ENCODE measurements at regions not wholly inside any gene's neighbourhood (a gene's known extent, or its start where the extent isn't known, plus 50 kb on each side); places are given as distances from the start of the nearest gene placed in this dataset.

DNA sequence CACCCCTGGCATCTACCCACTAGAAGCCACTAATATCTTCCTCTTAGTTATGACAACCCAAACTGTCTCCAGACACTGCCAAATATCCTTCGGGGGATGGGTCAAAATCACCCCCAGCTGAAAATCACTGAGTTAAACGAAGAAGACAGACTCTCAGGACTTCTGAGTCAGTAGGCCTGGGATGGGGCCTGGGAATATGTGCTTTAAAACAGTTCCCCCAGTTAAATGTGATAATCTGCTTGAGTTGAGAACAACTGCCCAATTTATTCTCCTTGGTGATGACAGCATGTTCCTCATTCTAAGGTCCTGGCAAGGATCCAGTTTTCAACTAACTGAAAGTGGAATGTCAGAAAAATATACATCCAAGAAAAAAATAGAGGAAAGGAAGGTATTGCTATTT lies 52.4 kb downstream of the CBLL2 start:
- no peak for DNase-seq

DNA sequence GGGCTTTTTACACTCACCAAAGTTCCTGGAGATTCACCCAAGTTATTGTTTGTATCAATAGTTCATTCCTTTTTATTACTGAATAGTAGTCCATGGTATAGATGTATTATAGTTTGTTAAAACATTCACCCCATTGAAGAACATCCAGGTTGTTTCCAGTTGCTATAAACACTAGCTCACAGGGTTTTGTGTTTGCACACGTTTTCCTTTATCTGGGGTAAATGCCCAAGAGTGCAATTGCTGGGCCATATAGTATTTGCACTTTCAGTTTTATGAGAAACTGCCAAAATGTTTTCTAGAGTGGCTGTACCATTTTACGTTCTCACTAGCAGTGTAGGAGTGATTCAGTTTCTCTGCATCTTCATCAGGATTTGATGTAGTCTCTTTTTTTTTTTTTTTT lies 57.1 kb downstream of the CBLL2 start:
- DNase-seq = no peak

DNA sequence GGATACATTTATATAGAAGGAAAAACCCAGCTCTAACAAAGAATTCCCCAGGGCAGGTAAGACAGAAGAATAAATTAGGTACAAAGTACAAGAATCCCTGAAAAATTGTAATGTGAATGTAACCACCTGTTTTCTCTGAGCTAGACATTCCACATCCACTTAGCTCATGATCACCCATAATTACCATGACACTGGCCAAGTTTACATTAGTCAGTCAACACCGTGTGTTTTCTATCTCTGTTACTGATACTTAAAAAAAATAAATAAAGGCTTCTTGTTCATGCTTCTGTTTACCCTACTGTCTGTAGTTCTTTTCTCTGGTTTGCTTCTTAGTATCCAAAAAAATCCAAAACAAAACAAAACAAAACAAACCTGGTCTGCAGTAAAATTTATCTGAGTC lies 66.0 kb downstream of the CBLL2 start:
- no peak for DNase-seq

GRCh38 chrX:22339459-22339858 lies 66.7 kb downstream of the CBLL2 start:
- DNase-seq = no peak

DNA sequence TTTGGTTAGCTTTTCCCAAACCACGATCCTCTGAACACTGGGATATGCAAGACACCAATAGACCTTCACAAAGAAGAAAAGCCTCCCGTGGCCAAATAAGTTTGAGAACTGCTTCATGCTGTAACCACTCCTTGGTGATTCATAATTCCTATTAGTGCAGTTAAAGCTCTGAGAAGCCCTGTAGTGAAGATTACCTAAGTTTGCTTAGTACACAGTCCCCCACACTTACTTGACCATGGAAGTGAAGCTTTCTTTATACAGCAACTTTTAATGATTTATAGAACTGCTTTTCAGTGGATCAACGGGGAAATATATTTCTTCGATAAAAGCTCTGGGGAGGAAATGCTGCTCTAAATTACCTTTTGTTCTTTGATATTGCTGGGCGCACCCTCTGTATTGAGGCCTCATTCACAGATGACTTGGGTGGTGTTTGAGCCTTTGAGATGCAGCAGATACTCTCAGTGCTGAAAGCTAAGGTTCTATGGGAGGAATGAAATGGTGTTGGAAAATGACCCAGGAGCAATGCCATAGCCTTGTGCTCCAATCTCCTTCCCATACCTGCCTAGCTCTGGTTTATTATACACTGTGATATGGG lies 67.4 kb downstream of the CBLL2 start:
- no peak for DNase-seq

GRCh38 chrX:22343192-22343591 lies 70.5 kb downstream of the CBLL2 start:
- DNase-seq = no peak

- DNase-seq = no peak
Observed at GRCh38 chrX:22345884-22346283, 73.2 kb downstream of the CBLL2 start.

- DNase-seq = no peak
Observed at GRCh38 chrX:22347491-22347890, 74.8 kb downstream of the CBLL2 start.

GRCh38 chrX:22349116-22349515 lies 76.4 kb downstream of the CBLL2 start:
- DNase-seq = no peak

DNA sequence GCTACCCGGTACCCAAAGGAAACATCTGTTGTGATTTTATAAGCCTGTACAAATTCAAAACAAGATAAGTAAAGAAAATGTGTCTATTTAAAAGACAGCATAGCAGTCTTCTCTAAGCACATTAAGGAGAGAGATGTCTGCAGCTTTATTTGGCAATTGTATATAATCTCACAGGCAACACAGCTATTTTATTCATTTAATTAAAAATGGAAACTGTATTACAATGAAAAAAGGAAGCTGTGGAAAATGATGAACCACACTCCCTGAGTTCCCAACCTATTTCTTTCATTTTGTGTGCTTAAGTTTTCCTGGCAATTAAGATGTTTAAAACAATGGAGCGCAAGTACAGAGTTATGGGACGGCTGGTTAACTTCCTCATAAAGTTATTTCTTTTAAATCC lies 78.4 kb downstream of the CBLL2 start:
- no peak for DNase-seq

DNA sequence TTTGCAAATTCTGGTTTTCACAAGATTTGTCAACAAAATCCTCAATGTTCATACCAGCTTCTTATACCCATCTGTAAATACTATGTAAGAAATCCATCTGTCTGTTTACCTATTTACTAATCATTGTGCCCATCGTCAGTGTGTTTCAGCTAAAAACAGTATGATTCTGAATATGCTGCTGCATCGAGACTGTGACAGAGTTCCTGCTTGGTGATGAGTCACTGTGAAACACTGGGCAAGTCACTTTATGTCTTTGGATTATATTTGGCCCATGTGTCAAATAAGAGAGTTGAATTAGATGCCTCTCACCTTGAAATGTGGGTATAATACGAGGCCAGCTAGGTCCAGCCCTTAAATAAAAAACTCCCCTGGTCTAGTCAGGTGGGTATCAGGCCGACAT lies 79.3 kb downstream of the CBLL2 start:
- DNase-seq = no peak

DNA sequence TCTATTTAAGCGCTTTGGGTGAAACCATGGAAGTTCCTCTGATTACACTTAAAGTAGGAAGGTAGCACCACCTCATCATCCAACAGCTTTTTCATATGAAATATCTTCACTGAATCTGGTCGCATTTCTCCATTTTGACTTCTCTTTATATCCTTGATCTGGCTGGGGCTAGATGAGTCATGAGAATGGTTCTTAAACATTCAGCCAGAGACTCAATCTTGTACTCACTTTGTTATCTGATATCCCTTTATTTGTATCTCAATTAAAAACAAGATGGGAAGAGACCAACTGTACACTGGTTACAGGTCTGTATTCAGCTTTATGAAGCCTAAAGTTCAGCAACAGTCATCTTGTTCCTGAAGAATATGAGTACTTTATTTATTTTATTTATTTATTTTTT lies 84.9 kb downstream of the CBLL2 start:
- no peak for DNase-seq

DNA sequence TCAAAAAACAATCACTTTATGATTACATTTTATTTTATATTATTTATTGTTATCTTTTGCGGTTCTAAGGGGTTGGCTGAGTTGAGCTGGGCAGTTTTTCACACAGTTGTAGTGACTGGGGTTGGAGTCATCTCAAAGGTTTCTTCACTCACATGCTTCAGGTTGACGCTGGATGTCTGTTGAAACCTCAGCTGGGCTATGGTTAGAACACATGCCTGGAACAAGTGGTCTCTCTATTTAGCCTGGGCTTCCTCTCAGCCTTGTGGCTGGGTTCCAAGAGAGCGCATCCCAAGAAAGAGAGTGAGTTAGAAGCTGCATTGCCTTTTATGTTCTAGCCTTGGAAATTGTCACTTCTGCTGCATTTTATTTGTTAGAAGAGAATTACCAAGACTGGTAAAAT lies 87.4 kb downstream of the CBLL2 start:
- DNase-seq = no peak

DNA sequence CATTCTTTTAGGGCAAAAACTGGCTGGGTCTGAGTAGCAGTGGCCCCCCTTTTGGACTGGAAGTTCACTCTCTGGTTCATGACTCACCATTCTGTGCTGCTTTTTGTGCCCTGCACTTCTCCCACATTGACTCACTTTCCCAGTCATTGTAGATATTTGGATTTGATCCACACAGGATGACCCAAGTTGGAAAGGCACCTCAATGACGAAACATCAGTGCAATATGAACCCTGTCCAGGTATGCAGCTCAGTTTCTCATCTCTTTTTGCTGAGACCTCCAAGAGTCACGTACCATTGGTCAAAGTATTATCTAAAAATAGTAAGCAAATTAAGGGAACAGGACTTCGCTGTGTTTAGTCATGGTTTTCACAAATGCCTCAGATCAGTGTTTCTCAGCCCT lies 92.7 kb downstream of the CBLL2 start:
- DNase-seq = no peak

DNA sequence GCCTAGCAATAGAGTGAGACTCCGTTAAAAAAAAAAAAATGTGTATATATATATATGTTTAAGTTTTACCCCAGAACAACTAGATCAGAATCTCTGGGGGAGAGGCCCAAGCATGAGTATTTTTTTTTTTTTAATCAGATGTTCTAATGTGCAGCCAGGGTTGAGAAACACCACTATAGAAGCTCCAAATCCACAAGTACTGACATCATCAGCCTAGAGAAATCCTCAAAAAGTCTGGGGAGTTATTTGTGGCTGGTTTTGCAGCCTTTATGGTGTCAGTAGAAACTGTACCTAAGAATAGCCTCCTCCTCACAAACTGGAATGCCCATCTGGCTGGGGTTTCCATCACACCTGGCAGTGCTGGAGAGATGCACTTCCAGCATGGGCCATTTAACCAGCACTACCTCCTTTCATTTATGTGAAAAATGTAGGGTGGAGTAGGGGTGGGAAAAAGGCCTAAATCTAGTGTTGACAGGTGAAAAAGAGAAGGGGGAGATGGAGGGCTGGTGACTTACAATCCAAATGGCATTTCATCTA lies 93.5 kb downstream of the CBLL2 start:
- no peak for DNase-seq

GRCh38 chrX:22366906-22367305 lies 94.2 kb downstream of the CBLL2 start:
- DNase-seq = no peak

DNA sequence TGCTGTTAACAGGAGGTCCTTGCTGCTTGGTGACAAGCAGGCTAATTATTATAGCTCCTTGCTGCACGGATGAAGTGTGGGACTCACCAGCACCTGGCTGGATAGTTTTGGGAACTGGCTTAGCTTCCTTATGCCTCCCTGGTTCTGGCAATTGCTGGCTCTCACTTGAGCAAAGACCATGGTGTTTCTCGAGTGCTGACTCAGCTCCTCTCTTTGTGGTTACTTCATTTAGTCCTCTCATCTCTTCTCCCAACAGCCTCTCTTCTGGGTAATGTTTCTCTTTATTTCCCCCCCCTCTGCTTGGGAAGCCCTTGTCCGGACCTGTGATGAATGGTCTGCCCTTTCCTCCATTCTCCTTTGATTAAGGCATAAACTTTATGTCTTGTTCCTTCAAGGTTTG lies 100.4 kb downstream of the CBLL2 start:
- no peak for DNase-seq

- no peak for DNase-seq
Observed at GRCh38 chrX:22373766-22374165, 101.1 kb downstream of the CBLL2 start.

- DNase-seq = no peak
Observed at GRCh38 chrX:22376369-22376768, 103.7 kb downstream of the CBLL2 start.

DNA sequence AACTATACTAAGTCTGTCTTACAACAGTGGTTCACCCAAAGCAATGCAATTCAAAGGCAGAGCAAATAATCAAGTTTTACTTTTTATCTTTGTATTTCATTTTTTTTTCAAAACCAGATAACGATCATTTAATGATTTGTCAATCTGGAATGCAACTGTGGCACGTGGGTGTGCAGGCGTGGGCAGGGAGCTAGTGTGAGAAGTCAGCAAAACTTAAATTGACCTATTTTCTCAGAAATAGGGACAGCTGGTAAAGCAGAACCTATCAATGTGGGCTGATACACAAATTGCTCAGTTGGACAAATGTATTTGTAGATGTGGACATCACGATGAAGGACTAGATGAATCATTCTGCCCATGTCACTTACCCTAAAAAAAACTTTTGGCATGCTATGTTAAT lies 105.6 kb downstream of the CBLL2 start:
- no peak for DNase-seq

- DNase-seq = no peak
Observed at GRCh38 chrX:22383988-22384387, 111.3 kb downstream of the CBLL2 start.

- DNase-seq = no peak
Observed at GRCh38 chrX:22389556-22390179, 117.0 kb downstream of the CBLL2 start.

GRCh38 chrX:22392133-22392948 lies 119.6 kb downstream of the CBLL2 start:
- DNase-seq = no peak

GRCh38 chrX:22395372-22395771 lies 122.7 kb downstream of the CBLL2 start:
- DNase-seq = no peak

Data from hindlimb muscle (tissue), 1 donor.